Ovary (tissue), 7 donors: ENCODE measurements at regions not wholly inside any gene's neighbourhood (a gene's known extent, or its start where the extent isn't known, plus 50 kb on each side); places are given as distances from the start of the nearest gene placed in this dataset.
"Not testable (repeated sequence)": the region's sequence is repeated elsewhere in the genome, so short reads cannot be mapped to it uniquely, and the experiment has no call there.

Experiments
- DNase-seq, 5 donors: peaks; one replicate each; pipeline ENCODE4 v3.0.0-alpha.2; 2019 to 2020
- H3K27ac ChIP-seq, 2 donors: fragments of 200-600 bp; one replicate each; pipeline versions ENCODE4 v1.5.1 to v1.8.0; 2019 to 2022
- H3K27me3 ChIP-seq: fragments of 200-600 bp; one replicate; pipeline ENCODE4 v1.8.0; 2022
- H3K36me3 ChIP-seq: fragments of 200-600 bp; sonication (generic); one replicate; pipeline ENCODE4 v1.5.1; 2019
- H3K4me1 ChIP-seq: one replicate; pipeline ENCODE4 v1.8.1; 2013; ENCODE audit warnings: mild to moderate bottlenecking, moderate library complexity; ENCODE audit not compliant: insufficient read depth
- H3K4me3 ChIP-seq: fragments of 200-600 bp; sonication (generic); one replicate; pipeline ENCODE4 v1.5.1; 2017
- H3K9me3 ChIP-seq, 2 donors: fragments of 200-600 bp in 1 of 2; sonication (generic) in 1 of 2; one replicate each; pipeline versions ENCODE4 v1.5.1 to v1.8.1; 2013 to 2019; ENCODE audit warnings: mild to moderate bottlenecking in 1 of 2, moderate library complexity in 1 of 2
- EP300 ChIP-seq: sonication (generic); formaldehyde crosslinking; IDR thresholded peaks from one replicate; pipeline ENCODE4 v1.6.1; 2017; ENCODE audit warnings: antibody characterized with exemption
- POLR2A ChIP-seq: fragments of 450-650 bp; IDR thresholded peaks from one replicate; pipeline ENCODE4 v1.6.1; 2017; ENCODE audit warnings: antibody characterized with exemption, mild to moderate bottlenecking, moderate library complexity
- WGBS, 3 donors: extraction: QIAGEN DNeasy Blood & Tissue Kit in 1 of 3; methylation state at CpG; one replicate each; pipeline versions ENCODE4 v1.1.5 to v1.1.7; 2013 to 2017; 5-methylcytosine and 5-hydroxymethylcytosine counted together
- intact Hi-C, 4 donors: fragments of 100-400 bp; cut with DNase I; formaldehyde crosslinking; loops; one replicate each; pipeline versions ENCODE4 v1.11.0 to v1.15.1; 2022 to 2023
- TF ChIP-seq, protein P1 (sequence below), 3 donors: fragments of 450-650 bp in 2 of 3; fragments of 200-600 bp in 1 of 3; IDR thresholded peaks; one replicate each; pipeline versions ENCODE4 v1.5.1 to v1.8.0; 2016 to 2022; ENCODE audit warnings: antibody characterized with exemption in 3 of 3, mild to moderate bottlenecking in 1 of 3
- donor health status: DM: no; HTN: no; CAD: no; lungs with moderate emphysema.
- donor health status: DM: no; HTN: no; CAD: no.
- donor health status: Bipolar disorder and iron deficiency.
- donor health status: DM: no; HTN: no; CAD: no.
- donor health status: DM: yes; HTN: yes; CAD: no.

GRCh38 chr13:105678072-105678471, 857.4 kb downstream of the EFNB2 start:
- Histone ChIP-seq H3K4me3 (no peak overlapping the region), H3K36me3 (no peaks in the 10 kb centered on the region), H3K9me3 (no peaks in the 10 kb centered on the region), H3K4me1 (no peaks in the 10 kb centered on the region), H3K27ac (no peak overlapping the region), H3K27me3 (no peaks in the 10 kb centered on the region)
- DNase-seq = no peak
- no peak for TF ChIP-seq POLR2A
- TF ChIP-seq, protein P1, sequence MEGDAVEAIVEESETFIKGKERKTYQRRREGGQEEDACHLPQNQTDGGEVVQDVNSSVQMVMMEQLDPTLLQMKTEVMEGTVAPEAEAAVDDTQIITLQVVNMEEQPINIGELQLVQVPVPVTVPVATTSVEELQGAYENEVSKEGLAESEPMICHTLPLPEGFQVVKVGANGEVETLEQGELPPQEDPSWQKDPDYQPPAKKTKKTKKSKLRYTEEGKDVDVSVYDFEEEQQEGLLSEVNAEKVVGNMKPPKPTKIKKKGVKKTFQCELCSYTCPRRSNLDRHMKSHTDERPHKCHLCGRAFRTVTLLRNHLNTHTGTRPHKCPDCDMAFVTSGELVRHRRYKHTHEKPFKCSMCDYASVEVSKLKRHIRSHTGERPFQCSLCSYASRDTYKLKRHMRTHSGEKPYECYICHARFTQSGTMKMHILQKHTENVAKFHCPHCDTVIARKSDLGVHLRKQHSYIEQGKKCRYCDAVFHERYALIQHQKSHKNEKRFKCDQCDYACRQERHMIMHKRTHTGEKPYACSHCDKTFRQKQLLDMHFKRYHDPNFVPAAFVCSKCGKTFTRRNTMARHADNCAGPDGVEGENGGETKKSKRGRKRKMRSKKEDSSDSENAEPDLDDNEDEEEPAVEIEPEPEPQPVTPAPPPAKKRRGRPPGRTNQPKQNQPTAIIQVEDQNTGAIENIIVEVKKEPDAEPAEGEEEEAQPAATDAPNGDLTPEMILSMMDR (IDR thresholded peaks at IDR 0.05) = no peak
- TF ChIP-seq EP300 = no peak
- WGBS, 3 donors = 74 to 85% (median 80%) methylated on average over 1 of the region's 1 CpG
- intact Hi-C loops = no loop called here

DNA sequence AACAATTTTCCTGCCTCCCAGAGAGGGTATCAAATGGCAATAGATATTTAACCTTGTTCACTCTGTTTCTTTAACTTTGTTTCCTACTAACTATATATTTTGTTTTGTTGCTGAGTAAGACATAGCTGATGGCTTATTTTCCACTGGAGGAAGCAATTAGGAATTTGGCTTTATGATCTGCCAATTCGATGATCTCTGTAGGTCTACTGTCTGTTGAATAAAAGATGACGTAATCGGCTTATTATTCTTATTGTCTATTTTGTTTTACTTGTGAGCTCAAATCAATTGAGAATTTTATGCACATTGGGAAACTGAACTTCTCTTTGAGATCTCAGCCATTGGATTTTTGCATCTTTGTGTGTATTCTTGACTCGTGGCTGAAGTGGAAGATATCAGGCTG, 862.6 kb downstream of the EFNB2 start:
- H3K4me1 ChIP-seq = no peaks in the 10 kb centered on the region
- no peak overlapping the region for H3K4me3 ChIP-seq
- no peak for TF ChIP-seq POLR2A
- TF ChIP-seq, protein P1 (IDR thresholded peaks at IDR 0.05) = no peak
- TF ChIP-seq EP300 = no peak
- H3K27ac ChIP-seq = no peak overlapping the region
- no peak for DNase-seq
- WGBS, 3 donors = 84 to 88% (median 85%) methylated on average over 4 of the region's 4 CpGs
- H3K36me3 ChIP-seq = no peaks in the 10 kb centered on the region
- H3K27me3 ChIP-seq = no peaks in the 10 kb centered on the region
- intact Hi-C loops = no loop called here
- H3K9me3 ChIP-seq = no peaks in the 10 kb centered on the region

DNA sequence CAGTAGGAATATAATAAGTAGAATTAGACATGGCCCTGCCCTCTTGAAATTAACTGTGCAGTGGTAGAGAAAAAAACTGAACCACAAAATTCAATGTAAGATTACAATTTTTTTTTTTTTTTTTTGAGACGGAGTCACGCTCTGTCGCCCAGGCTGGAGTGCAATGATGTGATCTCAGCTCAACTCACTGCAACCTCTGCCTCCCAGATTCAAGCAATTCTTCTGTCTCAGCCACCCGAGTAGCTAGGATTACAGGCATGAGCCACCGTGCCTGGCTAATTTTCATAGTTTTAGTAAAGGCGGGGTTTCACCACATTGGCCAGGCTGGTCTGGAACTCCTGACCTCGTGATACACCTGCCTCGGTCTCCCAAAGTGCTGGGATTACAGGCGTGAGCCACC, 864.3 kb downstream of the EFNB2 start:
- H3K27ac ChIP-seq, H3K4me3 ChIP-seq, H3K27me3 ChIP-seq, H3K36me3 ChIP-seq, H3K4me1 ChIP-seq, DNase-seq, H3K9me3 ChIP-seq, intact Hi-C loops: not testable (repeated sequence)
- WGBS, 3 donors = 93 to 95% (median 94%) methylated on average over 9 of the region's 9 CpGs

GRCh38 chr13:105670179-105670990, 865.1 kb downstream of the EFNB2 start:
- H3K27me3 ChIP-seq = no peaks in the 10 kb centered on the region
- H3K9me3 ChIP-seq = no peaks in the 10 kb centered on the region
- no peaks in the 10 kb centered on the region for H3K4me1 ChIP-seq
- no peak overlapping the region for H3K4me3 ChIP-seq
- TF ChIP-seq, protein P1 (IDR thresholded peaks at IDR 0.05) = no peak
- no peak for TF ChIP-seq POLR2A
- TF ChIP-seq EP300 = no peak
- H3K27ac ChIP-seq = no peak overlapping the region
- intact Hi-C loops = no loop called here
- WGBS, 3 donors = 83 to 89% (median 84%) methylated on average over 3 of the region's 3 CpGs
- no peak for DNase-seq
- H3K36me3 ChIP-seq = no peaks in the 10 kb centered on the region

DNA sequence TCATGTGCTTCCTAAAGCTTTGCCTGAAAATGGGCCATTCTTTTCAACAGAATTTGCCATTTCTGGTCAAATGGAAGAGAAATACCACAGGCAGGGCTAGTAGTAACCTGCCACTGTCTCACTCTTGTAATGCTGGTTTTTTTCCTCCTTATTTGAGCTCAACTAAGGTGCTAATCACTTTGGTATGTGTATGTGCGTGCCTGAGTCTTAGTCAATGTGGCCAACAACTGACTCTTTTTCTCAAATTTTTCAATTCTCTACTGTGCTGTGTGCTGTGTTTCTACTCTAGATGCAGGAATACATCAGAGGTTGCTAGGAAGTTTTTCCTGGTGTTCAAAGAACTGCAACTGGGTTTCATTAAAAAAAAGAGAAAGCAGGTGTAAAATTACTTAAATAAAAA, 870.2 kb downstream of the EFNB2 start:
- DNase-seq = no peak
- Histone ChIP-seq H3K27ac (no peak overlapping the region), H3K27me3 (no peaks in the 10 kb centered on the region), H3K4me3 (no peak overlapping the region), H3K4me1 (no peaks in the 10 kb centered on the region), H3K36me3 (no peaks in the 10 kb centered on the region), H3K9me3 (no peaks in the 10 kb centered on the region)
- 79 to 85% (median 83%) methylated on average over 1 of the region's 1 CpG for WGBS, 3 donors
- TF ChIP-seq, protein P1 (IDR thresholded peaks at IDR 0.05) = no peak
- TF ChIP-seq EP300 (no peak), POLR2A (no peak)
- intact Hi-C loops = no loop called here
